22Rv1 (cell line): ENCODE measurements at regions not wholly inside any gene's neighbourhood (a gene's known extent, or its start where the extent isn't known, plus 50 kb on each side); places are given as distances from the start of the nearest gene placed in this dataset.

Source experiments
- CTCF ChIP-seq: fragments of 450-650 bp; IDR thresholded peaks from 2 replicates; pipeline ENCODE4 v1.5.1; 2017; ENCODE audit warnings: mild to moderate bottlenecking
- ZFX ChIP-seq: fragments of 450-650 bp; IDR thresholded peaks from 2 replicates; pipeline ENCODE4 v1.6.1; 2017; ENCODE audit warnings: antibody characterized with exemption, borderline replicate concordance

GRCh38 chr6:81978230-81978629, 225.7 kb upstream of the TENT5A start:
- TF ChIP-seq CTCF (no peak), ZFX (no peak)
